HS-5 (cell line): ENCODE measurements at regions not wholly inside any gene's neighbourhood (a gene's known extent, or its start where the extent isn't known, plus 50 kb on each side); places are given as distances from the start of the nearest gene placed in this dataset.
"Not testable (repeated sequence)": the region's sequence is repeated elsewhere in the genome, so short reads cannot be mapped to it uniquely, and the experiment has no call there.

Experiments used
- DNase-seq: peaks from one replicate; pipeline ENCODE4 v3.0.0-alpha.2; 2012; ENCODE audit warnings: low read depth

DNA sequence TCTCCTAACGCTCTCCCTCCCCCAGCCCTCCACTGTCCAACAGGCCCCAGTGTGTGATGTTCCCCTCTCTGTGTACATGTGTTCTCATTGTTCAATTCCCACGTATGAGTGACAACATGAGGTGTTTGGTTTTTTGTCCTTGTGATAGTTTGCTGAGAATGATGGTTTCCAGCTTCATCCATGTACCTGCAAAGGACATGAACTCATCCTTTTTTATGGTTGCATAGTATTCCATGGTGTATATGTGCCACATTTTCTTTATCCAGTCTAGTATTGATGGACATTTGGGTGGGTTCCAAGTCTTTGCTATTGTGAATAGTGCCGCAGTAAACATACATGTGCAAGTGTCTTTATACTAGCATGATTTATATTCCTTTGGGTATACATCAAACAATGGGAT is 347.4 kb downstream of the MAGEE1 start:
- not testable (repeated sequence) for DNase-seq

DNA sequence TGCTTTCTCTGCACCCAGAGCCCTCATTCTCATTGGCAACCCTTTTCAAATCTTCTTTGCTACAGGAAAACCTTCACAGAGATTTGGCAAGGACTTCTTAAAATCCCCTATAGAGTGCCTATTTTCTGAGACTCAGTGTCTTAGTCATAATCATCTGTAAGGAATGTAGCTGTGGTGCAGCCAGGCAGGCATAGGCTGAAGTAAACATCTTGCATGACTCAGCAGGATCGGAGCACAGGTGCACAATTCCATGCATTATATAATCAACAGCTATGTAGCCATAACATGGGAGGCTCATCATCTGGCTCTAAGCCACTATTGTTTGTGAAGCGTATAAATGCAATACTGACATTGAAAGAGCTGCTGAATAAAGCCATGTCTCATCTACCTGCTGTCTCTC is 368.8 kb downstream of the MAGEE1 start:
- DNase-seq: no peak

DNA sequence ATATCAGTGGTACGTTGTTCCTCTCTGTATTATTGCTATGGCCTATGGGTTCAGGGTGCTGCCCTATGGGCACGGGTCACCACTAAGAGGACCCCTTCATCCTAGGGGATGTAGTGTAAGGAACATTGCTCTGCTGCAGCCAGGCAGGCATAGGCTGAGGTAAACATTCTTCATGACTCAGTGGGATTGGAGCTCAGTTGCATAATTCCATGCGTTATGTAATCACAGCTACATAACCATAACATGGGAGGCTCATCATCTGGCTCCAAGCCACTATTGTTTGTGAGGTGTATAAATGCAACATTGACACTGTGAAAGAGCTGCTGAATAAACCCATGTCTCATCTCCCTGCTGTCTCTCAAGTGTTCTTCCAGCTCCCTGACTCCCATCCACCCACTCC is 375.2 kb downstream of the MAGEE1 start:
- peak; percentile 10 for DNase-seq

DNA sequence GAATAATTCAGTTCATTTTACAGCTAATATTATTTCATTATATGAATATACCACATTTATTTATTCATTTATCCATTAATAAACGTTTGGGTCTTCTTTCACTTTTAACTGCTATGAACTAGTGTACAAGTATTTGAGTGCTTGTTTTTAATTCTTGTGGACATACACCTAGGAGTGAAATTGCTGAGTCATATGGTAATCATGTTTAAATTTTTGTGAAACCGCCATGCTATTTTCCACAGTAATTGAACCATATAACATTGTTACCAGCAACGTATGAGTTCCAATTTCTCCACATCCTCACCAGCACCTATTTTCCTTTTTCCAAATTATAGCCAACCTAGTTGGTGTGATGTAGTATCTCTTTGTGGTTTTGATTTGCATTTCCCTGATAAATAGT is 388.2 kb downstream of the MAGEE1 start:
- no peak for DNase-seq

DNA sequence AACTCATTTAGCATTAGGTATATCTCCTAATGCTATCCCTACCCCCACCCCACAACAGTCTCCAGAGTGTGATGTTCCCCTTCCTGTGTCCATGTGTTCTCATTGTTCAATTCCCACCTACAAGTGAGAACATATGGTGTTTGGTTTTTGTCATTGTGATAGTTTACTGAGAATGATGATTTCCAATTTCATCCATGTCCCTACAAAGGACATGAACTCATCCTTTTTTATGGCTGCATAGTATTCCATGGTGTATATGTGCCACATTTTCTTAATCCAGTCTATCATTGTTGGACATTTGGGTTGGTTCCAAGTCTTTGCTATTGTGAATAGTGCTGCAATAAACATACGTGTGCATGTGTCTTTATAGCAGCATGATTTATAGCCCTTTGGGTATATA is 389.8 kb downstream of the MAGEE1 start:
- not testable (repeated sequence) for DNase-seq

DNA sequence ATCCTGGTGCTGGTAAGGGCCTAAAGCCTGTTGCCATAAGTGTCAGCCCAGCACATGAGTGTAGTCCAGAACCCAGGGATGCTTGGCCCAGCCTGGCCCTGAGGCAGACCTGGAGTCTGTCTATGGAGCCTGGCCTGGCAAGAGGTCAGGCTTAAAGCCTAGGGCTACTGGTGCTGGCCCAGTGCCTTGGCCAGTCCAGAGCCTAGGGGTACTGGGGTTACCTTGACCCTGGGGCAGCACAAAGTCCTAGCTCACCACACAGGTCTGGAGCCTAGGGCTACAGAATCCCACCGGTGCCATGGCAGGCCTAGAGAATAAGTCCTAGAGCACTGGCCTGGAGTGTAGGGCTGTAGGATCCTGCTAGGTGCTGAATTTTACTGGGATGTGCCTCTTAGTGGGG is 393.8 kb downstream of the MAGEE1 start:
- DNase-seq: no peak

DNA sequence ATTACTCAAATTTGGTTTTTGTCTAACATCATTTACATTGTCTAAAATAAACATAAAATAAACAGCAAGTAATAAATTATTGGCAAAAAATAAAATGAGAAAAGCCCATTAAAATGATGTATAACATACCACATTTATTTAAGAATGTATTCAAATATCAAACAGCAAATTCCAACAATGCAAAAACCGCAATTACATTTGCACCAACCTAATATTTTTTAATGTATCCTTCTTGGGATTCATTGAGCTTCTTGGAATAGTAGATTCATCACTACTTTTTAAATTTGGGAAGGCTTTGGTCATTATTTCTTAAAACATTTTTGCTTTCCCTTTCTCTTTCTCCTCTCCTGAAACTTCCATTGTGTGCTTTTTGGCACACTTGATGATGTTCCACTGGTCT is 400.2 kb downstream of the MAGEE1 start:
- DNase-seq: no peak

DNA sequence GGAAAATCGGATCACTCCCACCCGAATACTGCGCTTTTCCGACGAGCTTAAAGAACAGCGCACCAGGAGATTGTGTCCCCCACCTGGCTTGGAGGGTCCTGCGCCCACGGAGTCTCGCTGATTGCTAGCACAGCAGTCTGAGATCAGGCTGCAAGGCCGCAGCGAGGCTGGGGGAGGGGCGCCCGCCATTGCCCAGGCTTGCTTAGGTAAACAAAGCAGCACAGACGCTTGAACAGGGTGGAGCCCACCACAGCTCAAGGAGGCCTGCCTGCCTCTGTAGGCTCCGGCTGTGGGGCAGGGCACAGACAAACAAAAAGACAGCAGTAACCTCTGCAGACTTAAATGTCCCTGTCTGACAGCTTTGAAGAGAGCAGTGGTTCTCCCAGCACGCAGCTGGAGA is 413.4 kb downstream of the MAGEE1 start:
- not testable (repeated sequence) for DNase-seq

DNA sequence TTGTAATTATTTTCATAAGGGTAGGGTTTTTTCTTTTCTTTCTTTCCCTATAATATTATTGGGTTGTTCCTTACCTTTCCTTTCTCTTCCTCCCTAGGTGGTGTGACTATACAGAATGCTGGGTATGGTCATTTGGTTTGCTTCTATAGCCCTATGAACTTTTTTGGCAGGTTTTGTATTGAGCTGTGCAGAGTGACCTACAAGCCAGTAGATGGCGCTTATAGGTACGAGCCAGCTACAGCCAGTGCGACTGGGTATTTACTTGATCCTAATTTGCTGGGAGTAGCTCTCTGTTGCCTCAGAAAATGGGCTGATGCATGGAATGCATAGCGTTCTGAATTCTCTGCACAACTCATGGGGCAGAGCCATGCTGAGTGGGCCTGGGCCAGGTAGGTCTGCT is 423.3 kb downstream of the MAGEE1 start:
- DNase-seq: no peak

DNA sequence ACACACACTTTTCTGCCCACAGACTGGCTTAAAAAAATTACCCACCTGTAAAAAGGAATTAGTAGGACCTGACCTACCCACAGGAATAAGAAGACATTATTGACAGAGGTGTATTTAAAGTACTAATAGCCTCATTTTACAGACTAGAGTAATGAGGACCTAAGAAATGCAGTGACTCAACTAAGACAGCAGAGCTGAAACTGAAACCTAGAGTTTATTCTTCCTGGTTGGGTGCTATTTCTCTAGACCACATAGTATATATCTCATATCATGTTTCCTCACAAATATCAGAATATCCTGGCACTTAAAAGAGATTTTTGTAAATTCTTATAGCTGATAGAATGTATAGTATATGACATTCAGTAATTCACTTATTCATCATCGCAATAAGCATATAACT is 435.0 kb downstream of the MAGEE1 start:
- no peak for DNase-seq

DNA sequence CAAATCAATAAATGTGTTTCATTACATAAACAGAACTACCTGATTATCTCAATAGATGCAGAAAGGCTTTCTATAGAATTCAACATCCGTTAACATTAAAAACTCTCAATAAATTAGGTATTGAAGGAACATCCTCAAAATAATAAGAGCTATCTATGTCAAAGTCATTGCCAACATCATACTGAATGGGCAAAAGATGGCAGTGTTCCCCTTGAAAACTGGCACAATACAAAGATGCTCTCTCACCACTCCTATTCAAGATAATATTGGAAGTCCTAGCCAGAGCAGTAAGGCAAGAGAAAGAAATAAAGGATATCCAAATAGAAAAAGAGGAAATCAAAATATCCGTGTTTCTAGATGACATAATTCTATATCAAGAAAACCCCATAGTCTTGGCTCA is 466.4 kb downstream of the MAGEE1 start:
- no peak for DNase-seq

DNA sequence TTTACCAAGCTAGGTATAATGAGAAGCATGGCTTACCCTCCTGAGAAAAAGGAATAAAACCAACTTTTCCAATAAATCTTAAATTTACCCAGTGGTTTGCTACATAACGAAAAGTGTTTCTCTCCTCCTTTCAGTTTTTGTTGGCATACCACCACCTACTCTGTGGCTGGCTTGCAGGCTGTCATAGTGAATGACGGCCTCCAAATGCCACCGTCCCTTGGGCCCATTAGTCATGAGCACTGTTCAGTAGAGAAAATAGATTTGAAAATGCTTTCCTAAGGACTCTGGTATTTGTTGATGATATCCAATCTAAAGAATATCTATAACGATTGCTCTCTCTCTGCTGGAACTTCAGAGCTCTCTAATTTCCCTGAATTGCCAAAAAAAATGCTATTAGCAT is 488.3 kb downstream of the MAGEE1 start:
- DNase-seq: no peak

DNA sequence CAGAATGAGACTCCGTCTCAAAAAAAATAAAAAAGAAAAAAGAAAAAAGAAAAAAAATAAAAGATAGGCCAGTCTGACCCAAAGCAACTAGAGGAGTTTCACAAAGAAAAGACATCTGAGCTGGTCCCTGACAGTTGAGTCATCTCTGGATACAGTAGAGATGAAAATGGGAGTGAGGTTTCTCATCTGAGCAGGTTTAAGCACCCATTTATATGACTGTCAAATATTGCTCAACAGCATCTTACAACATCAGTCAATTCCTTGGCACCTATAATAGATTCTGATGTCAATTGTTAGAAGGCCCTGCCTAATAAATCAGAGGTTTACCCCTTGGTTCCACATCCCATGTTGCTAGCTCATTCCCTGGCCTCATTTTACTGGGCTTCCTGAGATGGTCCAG is 490.5 kb downstream of the MAGEE1 start:
- no peak for DNase-seq

DNA sequence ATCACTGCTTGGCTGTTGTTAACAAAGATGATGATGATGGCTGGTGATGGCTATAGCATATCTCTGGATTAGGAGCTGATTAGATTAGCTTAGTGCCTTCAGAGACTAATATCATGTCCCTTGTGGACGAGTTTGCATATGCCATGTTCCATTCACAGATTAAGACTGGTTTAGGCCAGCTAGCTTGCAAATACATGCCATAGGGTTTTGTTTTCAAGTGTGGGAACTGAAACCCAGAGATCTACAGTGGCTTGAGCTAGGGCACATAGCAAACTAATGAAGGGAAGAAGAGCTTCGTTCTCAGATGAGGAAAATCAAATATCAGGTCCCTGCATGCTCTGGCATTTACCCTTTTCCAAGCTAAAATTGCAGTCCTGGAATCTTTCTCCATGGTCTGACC is 492.3 kb downstream of the MAGEE1 start:
- DNase-seq: no peak

DNA sequence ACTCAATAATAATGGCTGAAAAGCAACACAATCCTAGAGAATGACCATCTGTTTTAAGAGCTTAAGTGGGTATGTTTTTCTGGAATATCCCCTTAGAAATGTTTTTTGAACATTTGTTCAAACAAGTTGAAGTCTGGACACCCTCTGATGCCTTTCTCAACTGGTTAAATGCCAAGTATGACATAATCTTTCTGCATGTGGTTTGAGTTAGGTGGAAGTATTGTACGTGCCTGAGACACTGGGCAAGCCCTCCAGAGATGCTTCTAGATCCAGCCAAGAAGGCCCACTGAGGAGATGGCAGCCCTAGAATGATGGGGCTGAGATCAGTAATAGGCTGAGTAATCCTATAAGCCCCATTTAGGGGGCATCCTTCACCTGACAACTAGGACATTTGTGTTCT is 493.1 kb downstream of the MAGEE1 start:
- DNase-seq: no peak

DNA sequence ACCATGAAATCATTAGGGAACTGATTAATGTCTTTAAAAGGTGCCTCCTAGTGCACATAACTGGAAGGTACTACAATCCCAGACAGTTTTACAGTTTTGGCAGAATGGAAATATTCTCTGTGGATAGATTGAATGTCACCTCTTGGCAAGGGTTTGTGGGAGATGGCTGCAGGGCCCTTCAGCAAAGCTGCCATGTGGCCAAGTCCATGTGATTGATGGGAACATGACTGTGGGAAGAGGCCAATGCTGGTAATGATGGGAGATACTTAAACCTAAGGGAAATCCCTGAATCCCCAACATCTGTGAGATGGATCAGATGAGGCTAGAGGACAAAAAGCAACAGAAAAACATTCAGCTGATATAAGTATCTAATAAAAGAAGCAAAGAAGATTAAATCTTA is 493.7 kb downstream of the MAGEE1 start:
- no peak for DNase-seq

DNA sequence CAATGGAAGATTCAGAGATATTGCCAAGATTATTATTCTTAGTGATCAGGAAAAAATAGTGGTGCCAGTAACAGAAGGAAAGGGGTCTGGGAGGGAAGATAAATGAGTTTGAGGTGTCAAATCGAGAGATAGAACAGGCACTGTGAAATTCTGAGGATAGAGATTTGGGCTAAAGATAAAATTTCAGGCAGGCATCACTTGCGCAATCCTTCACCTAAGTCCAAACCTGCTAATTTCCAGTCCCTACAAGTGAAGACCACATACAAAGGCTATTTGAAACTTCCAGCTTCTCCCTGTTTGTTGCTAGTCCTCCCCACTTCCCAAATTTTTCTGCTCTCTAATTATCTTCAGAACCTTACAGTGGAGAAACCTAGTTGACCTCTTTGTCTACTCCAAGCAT is 494.6 kb downstream of the MAGEE1 start:
- no peak for DNase-seq

DNA sequence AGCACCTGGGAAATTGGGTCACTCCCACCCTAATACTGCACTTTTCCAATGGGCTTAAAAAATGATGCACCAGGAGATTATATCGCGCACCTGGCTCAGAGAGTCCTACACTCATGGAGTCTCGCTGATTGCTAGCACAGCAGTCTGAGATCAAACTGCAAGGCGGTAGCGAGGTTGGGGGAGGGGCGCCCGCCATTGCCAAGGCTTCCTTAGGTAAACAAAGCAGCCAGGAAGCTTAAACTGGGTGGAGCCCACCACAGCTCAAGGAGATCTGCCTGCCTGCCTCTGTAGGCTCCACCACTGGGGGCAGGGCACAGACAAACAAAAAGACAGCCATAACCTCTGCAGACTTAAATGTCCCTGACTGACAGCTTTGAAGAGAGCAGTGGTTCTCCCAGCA is 497.1 kb downstream of the MAGEE1 start:
- not testable (repeated sequence) for DNase-seq

DNA sequence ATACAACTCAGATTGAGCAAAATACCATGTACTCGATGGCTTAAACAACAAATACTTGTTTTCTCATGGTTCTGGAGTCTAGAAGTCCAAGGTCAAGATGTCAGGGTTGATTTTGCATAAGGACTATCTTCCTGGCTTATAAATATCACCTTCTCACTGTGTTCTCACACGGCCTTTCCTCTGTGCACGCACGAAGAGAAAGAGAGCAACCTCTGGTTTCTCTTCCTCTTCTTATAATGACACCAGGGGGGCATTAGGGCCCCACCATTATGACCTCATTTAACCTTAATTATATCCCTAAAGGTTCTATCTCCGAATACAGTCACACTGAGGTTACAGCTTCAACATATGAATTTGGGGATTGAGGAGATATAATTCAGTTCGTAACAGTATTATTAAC is 504.0 kb downstream of the MAGEE1 start:
- DNase-seq: no peak

DNA sequence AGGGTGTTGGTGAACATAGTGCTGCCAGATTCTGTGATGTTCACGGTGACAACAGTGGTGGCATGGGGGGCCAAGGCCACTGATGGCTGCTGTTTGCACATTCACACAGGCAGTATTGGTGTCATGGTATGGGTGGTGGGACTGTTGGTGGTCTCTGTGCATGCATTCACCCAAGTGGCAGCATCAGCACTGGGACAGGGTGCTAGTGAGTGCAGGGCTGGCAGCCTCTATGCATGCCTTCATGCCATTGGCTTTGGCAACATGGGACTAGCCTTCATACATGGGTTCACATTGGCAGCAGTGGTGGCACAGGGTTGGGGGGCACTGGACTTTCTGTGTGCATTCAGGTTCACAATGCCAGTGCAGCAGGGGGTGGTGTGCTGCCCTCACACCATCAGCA is 489.7 kb upstream of the FGF16 start:
- no peak for DNase-seq

DNA sequence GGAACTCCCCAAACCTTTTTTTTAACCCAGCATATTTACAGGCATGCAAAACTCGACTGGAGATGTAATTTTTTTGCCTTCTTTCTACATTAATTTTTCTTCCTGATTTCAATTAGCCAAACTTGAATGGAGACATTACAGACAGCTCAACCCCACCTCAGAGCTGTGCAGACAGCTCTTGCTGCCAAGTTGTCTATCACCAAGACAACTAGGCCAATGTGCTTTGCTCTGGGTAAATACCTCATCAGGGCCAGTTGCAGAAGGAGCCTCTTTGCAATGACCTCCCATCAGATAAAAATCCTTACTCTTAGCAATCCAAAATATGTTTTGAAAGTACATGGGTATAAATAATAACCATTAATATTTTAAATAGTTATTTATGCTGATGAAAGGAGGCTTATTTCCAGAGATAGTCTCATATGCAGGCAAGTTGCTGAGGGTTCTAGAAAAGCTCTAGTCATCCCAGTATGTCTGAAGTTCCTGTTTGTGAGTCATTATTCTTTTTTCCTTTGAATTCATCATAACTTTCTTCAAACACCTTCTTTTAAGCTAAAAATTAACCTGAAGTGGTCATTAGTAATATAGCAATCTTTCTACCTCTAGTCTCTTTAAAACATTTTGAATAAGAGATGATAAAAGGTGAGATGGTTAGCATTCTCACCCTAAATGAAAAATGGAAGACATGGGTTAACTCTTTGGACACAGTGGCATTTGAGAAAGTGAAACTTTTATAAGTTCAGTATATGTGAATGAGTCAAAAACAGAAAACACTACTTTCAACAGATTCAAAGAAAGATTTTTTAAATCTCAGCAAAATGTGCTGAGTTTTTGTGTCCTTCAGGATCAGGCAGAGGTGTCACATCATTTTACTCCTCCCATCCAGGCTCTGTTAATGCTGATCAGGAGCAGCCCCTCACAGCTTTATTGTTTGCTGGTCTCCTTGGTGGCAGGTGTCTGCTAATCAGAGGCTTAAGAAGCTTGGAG is 475.5 kb upstream of the FGF16 start:
- no peak for DNase-seq

DNA sequence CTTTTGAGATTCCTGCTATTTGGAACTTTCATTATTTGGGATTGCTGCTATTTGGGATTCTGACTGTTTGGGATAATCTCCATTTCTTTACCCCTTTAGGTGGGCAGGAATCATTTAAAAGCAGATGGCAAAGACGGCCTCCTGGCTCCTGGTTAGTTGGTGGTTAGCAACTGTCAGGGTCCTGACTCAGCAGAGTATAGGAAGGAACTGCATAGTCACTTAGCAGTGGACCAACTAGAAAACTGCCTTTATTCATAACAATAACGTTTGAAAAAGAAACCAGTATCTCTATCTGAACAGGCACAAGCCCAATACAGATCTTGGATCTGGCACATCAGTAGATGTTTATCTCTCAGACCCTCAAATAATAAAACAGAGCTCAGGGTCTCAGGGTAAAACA is 469.7 kb upstream of the FGF16 start:
- DNase-seq: no peak

DNA sequence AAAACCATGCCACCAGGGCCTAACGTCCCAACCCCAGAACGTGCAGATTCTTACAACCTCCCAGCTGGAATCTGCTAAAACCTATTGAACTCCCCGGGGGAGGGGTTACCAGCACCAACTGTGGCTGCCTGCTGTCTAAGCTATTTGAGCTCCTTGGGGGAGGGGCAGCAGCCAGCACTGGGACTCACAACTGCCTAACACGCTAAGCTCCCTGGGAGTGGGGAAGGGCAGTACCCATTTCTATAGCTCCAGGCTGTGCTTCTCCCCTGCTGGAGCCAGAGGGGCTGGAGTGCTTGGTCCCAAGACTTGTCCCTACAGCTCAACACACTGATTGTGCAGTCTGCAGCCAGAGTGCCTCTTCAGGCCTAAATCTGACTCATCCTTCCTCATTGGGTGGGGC is 459.8 kb upstream of the FGF16 start:
- no peak for DNase-seq

DNA sequence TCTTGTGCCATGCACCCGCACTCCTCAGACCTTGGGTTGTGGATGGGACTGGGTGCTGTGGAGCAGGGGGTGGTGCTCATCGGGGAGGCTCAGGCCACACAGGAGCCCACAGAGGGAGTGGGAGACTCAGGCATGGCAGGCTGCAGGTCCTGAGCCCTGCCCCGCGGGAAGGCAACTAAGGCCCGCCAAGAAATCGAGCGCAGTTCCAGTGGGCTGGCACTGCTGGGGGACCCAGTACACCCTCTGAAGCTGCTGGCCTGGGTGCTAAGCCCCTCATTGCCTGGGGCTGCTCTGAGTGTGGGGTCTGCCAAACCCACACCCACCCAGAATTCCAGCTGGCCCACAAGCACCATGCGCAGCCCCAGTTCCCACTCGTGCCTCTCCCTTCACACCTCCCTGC is 450.5 kb upstream of the FGF16 start:
- DNase-seq: no peak
